ENCODE measurements at regions not wholly inside any gene's neighbourhood (a gene's known extent, or its start where the extent isn't known, plus 50 kb on each side); places are given as distances from the start of the nearest gene placed in this dataset.

GRCh38 chr2:12861344-12861930 lies 144.7 kb downstream of the TRIB2 start:
- H3K36me3 ChIP-seq, result no peaks in the 10 kb centered on the region
- no peaks in the 10 kb centered on the region for H3K27me3 ChIP-seq
- TF ChIP-seq POLR2AphosphoS5 (IDR thresholded peaks at IDR 0.05; ENCODE audit: insufficient read depth in 1 of 2, low read depth in 1 of 2) (no peak), POLR2A (IDR thresholded peaks at IDR 0.05) (no peak), CTCF (IDR thresholded peaks at IDR 0.05) (no peak)
- intact Hi-C loops (cut with DNase I), result no loop called here
- H3K4me1 ChIP-seq, result no peaks in the 10 kb centered on the region
- H3K9me3 ChIP-seq, result no peaks in the 10 kb centered on the region
- H3K27ac ChIP-seq, result no peak overlapping the region
- DNase-seq (ENCODE audit: extremely low spot score in 2 of 2), result no peak
- no peak overlapping the region for H3K4me3 ChIP-seq

GRCh38 chr2:12862541-12862940 lies 145.8 kb downstream of the TRIB2 start:
- TF ChIP-seq CTCF (IDR thresholded peaks at IDR 0.05) (no peak), POLR2A (IDR thresholded peaks at IDR 0.05) (no peak), POLR2AphosphoS5 (IDR thresholded peaks at IDR 0.05; ENCODE audit: insufficient read depth in 1 of 2, low read depth in 1 of 2) (no peak)
- Histone ChIP-seq H3K36me3 (no peaks in the 10 kb centered on the region), H3K4me1 (no peaks in the 10 kb centered on the region), H3K27me3 (no peaks in the 10 kb centered on the region), H3K4me3 (no peak overlapping the region), H3K9me3 (no peaks in the 10 kb centered on the region), H3K27ac (no peak overlapping the region)
- no peak for DNase-seq (ENCODE audit: extremely low spot score in 2 of 2)
- intact Hi-C loops (cut with DNase I), result no loop called here

GRCh38 chr2:12863937-12864336 lies 147.2 kb downstream of the TRIB2 start:
- DNase-seq (ENCODE audit: extremely low spot score in 2 of 2), result no peak
- no peak for TF ChIP-seq CTCF (IDR thresholded peaks at IDR 0.05)
- no peak for TF ChIP-seq POLR2A (IDR thresholded peaks at IDR 0.05)
- no peak for TF ChIP-seq POLR2AphosphoS5 (IDR thresholded peaks at IDR 0.05; ENCODE audit: insufficient read depth in 1 of 2, low read depth in 1 of 2)
- Histone ChIP-seq H3K9me3 (no peaks in the 10 kb centered on the region), H3K4me3 (no peak overlapping the region), H3K27ac (no peak overlapping the region), H3K4me1 (no peaks in the 10 kb centered on the region), H3K27me3 (no peaks in the 10 kb centered on the region), H3K36me3 (no peaks in the 10 kb centered on the region)
- intact Hi-C loops (cut with DNase I), result no loop called here

GRCh38 chr2:12867631-12868287 lies 151.0 kb downstream of the TRIB2 start:
- H3K36me3 ChIP-seq, result no peaks in the 10 kb centered on the region
- H3K27me3 ChIP-seq, result no peaks in the 10 kb centered on the region
- no peaks in the 10 kb centered on the region for H3K4me1 ChIP-seq
- DNase-seq (ENCODE audit: extremely low spot score in 2 of 2), result no peak
- H3K27ac ChIP-seq, result no peak overlapping the region
- intact Hi-C loops (cut with DNase I), result no loop called here
- no peaks in the 10 kb centered on the region for H3K9me3 ChIP-seq
- no peak overlapping the region for H3K4me3 ChIP-seq
- TF ChIP-seq CTCF (IDR thresholded peaks at IDR 0.05) (no peak), POLR2A (IDR thresholded peaks at IDR 0.05) (no peak), POLR2AphosphoS5 (IDR thresholded peaks at IDR 0.05; ENCODE audit: insufficient read depth in 1 of 2, low read depth in 1 of 2) (no peak)

GRCh38 chr2:12870692-12871091 lies 154.0 kb downstream of the TRIB2 start:
- Histone ChIP-seq H3K27ac (no peak overlapping the region), H3K27me3 (no peaks in the 10 kb centered on the region), H3K9me3 (no peaks in the 10 kb centered on the region), H3K36me3 (no peaks in the 10 kb centered on the region), H3K4me1 (no peaks in the 10 kb centered on the region), H3K4me3 (no peak overlapping the region)
- no peak for TF ChIP-seq POLR2AphosphoS5 (IDR thresholded peaks at IDR 0.05; ENCODE audit: insufficient read depth in 1 of 2, low read depth in 1 of 2)
- TF ChIP-seq POLR2A (IDR thresholded peaks at IDR 0.05), result no peak
- TF ChIP-seq CTCF (IDR thresholded peaks at IDR 0.05), result no peak
- intact Hi-C loops (cut with DNase I), result no loop called here
- no peak for DNase-seq (ENCODE audit: extremely low spot score in 2 of 2)

Measured in vagina (tissue), 2 donors.